Osteoblast (primary cell): ENCODE measurements at regions not wholly inside any gene's neighbourhood (a gene's known extent, or its start where the extent isn't known, plus 50 kb on each side); places are given as distances from the start of the nearest gene placed in this dataset.

ENCODE experiments used
- DNase-seq: peaks from one replicate; pipeline ENCODE4 v3.0.0; 2011; ENCODE audit warnings: low spot score, mixed read lengths; ENCODE audit not compliant: insufficient read length; ENCODE audit errors: missing footprints
- H2AFZ ChIP-seq: 2 replicates; pipeline ENCODE4 v1.6.0; 2011; ENCODE audit warnings: mild to moderate bottlenecking, low read length
- H3K27ac ChIP-seq: 2 replicates; pipeline ENCODE4 v1.5.1; 2011; ENCODE audit warnings: mild to moderate bottlenecking, low read depth, low read length, moderate library complexity
- H3K27me3 ChIP-seq: 2 replicates; pipeline ENCODE4 v1.6.0; 2012; ENCODE audit warnings: mild to moderate bottlenecking, control low read depth, inconsistent platforms, low read length, moderate library complexity; ENCODE audit not compliant: insufficient read depth
- H3K36me3 ChIP-seq: 2 replicates; pipeline ENCODE4 v1.5.1; 2011; ENCODE audit warnings: mild to moderate bottlenecking, low read length, control low read depth, moderate library complexity; ENCODE audit not compliant: insufficient read depth
- H3K4me1 ChIP-seq: 2 replicates; pipeline ENCODE4 v1.5.1; 2011; ENCODE audit warnings: mild to moderate bottlenecking, low read length, control low read depth, moderate library complexity; ENCODE audit not compliant: insufficient read depth
- H3K4me2 ChIP-seq: 2 replicates; pipeline ENCODE4 v1.6.0; 2011; ENCODE audit warnings: mild to moderate bottlenecking, low read length; ENCODE audit not compliant: insufficient read depth
- H3K4me3 ChIP-seq: fragments of 200-600 bp; sonication (generic); 3 replicates; pipeline ENCODE4 v1.5.1; 2012; ENCODE audit warnings: mild to moderate bottlenecking, low read length, inconsistent platforms; ENCODE audit not compliant: insufficient read depth
- H3K79me2 ChIP-seq: 2 replicates; pipeline ENCODE4 v1.6.0; 2012; ENCODE audit warnings: mild to moderate bottlenecking, low read length, control low read depth, inconsistent platforms; ENCODE audit not compliant: insufficient read depth
- H3K9me3 ChIP-seq: 2 replicates; pipeline ENCODE4 v1.5.1; 2011; ENCODE audit warnings: low read depth, low read length, control low read depth
- H4K20me1 ChIP-seq: 2 replicates; pipeline ENCODE4 v1.6.0; 2012; ENCODE audit warnings: mild to moderate bottlenecking, low read length, control low read depth; ENCODE audit not compliant: insufficient read depth
- CTCF ChIP-seq: IDR thresholded peaks from 2 replicates; pipeline ENCODE4 v1.5.1; 2011; ENCODE audit warnings: mild to moderate bottlenecking, low read depth, low read length, moderate library complexity; ENCODE audit errors: extremely low read depth

- Histone ChIP-seq H4K20me1 (no peaks in the 10 kb centered on the region), H3K9me3 (peaks cover 2% of the 10 kb centered on the region), H3K4me1 (no peaks in the 10 kb centered on the region), H3K27me3 (no peaks in the 10 kb centered on the region), H2AFZ (no peak overlapping the region), H3K79me2 (no peaks in the 10 kb centered on the region), H3K36me3 (no peaks in the 10 kb centered on the region), H3K27ac (no peak overlapping the region), H3K4me3 (no peak overlapping the region), H3K4me2 (no peak overlapping the region)
- DNase-seq = no peak
- TF ChIP-seq CTCF = no peak
These were observed 161.0 kb downstream of the RSL24D1 start for GRCh38 chr15:55035749-55036148.

- peaks cover 2% of the 10 kb centered on the region for H3K9me3 ChIP-seq
- H3K27ac ChIP-seq = no peak overlapping the region
- H3K36me3 ChIP-seq = no peaks in the 10 kb centered on the region
- TF ChIP-seq CTCF = no peak
- no peak overlapping the region for H2AFZ ChIP-seq
- H3K79me2 ChIP-seq = no peaks in the 10 kb centered on the region
- no peaks in the 10 kb centered on the region for H4K20me1 ChIP-seq
- H3K4me2 ChIP-seq = no peak overlapping the region
- no peak for DNase-seq
- H3K4me3 ChIP-seq = no peak overlapping the region
- H3K4me1 ChIP-seq = no peaks in the 10 kb centered on the region
- H3K27me3 ChIP-seq = no peaks in the 10 kb centered on the region
These were observed 163.2 kb downstream of the RSL24D1 start for GRCh38 chr15:55033574-55033973.

- Histone ChIP-seq H3K27me3 (no peaks in the 10 kb centered on the region), H3K4me3 (no peak overlapping the region), H3K36me3 (no peaks in the 10 kb centered on the region), H3K4me1 (no peaks in the 10 kb centered on the region), H3K4me2 (no peak overlapping the region), H3K9me3 (peaks cover 2% of the 10 kb centered on the region), H3K27ac (no peak overlapping the region), H4K20me1 (no peaks in the 10 kb centered on the region), H2AFZ (no peak overlapping the region), H3K79me2 (no peaks in the 10 kb centered on the region)
- no peak for DNase-seq
- TF ChIP-seq CTCF = no peak
These were observed 165.0 kb downstream of the RSL24D1 start for GRCh38 chr15:55031727-55032126.

GRCh38 chr15:55026381-55026780 lies 170.4 kb downstream of the RSL24D1 start:
- H3K4me1 ChIP-seq = no peaks in the 10 kb centered on the region
- H2AFZ ChIP-seq = no peak overlapping the region
- H3K4me3 ChIP-seq = no peak overlapping the region
- no peak for DNase-seq
- H3K27me3 ChIP-seq = no peaks in the 10 kb centered on the region
- TF ChIP-seq CTCF = no peak
- H3K27ac ChIP-seq = no peak overlapping the region
- no peaks in the 10 kb centered on the region for H3K9me3 ChIP-seq
- H3K79me2 ChIP-seq = no peaks in the 10 kb centered on the region
- no peaks in the 10 kb centered on the region for H4K20me1 ChIP-seq
- H3K36me3 ChIP-seq = no peaks in the 10 kb centered on the region
- H3K4me2 ChIP-seq = no peak overlapping the region
